ENCODE measurements at regions not wholly inside any gene's neighbourhood (a gene's known extent, or its start where the extent isn't known, plus 50 kb on each side); places are given as distances from the start of the nearest gene placed in this dataset.

DNA sequence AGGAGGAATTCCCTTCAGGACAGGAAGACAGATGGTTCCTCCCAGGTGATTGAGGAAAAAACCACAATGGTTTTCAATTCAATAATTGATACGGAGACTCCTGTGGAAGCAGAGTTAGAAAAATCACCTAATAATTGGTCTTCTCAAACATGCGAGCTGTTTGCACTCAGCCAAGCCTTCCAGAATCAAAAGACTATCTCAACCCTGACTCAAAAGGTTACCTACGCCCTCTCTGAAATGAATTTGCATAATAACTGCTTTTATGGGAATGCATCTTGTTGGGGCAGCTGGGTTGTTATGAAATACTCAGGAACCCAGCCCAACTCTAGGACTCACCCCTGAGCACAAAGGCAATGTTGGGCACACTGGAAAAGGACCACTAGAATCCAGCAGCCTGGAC is 66.9 kb upstream of the ARSJ start:
- TF ChIP-seq POLR2AphosphoS5 (IDR thresholded peaks at IDR 0.05; ENCODE audit: low read depth, low read length) (no peak), POLR2A (IDR thresholded peaks at IDR 0.05; ENCODE audit: low read depth, low read length) (no peak), SPI1 (IDR thresholded peaks at IDR 0.05; ENCODE audit: low read depth, low read length) (no peak), TAF1 (IDR thresholded peaks at IDR 0.05; ENCODE audit: low read depth, low read length) (no peak), PAX5 (IDR thresholded peaks at IDR 0.05; ENCODE audit: insufficient read depth, low read length, severe bottlenecking) (no peak), POU2F2 (IDR thresholded peaks at IDR 0.05; ENCODE audit: low read depth, low read length) (no peak)

All from GM12891 (cell line).